Panc1 (cell line): ENCODE measurements at regions not wholly inside any gene's neighbourhood (a gene's known extent, or its start where the extent isn't known, plus 50 kb on each side); places are given as distances from the start of the nearest gene placed in this dataset.

ENCODE experiments used
- POLR2AphosphoS5 ChIP-seq: IDR thresholded peaks from 2 replicates; pipeline ENCODE4 v1.6.1; 2012; ENCODE audit warnings: mild to moderate bottlenecking, low read depth, low read length, moderate library complexity
- SIN3A ChIP-seq: IDR thresholded peaks from 2 replicates; pipeline ENCODE4 v1.6.1; 2012; ENCODE audit warnings: low read depth, mild to moderate bottlenecking, low read length, moderate library complexity, borderline replicate concordance; ENCODE audit not compliant: insufficient read depth
- TCF7L2 ChIP-seq: IDR thresholded peaks from 2 replicates; pipeline ENCODE4 v1.6.1; 2011; ENCODE audit warnings: mild to moderate bottlenecking, low read depth, low read length, inconsistent platforms
- TF ChIP-seq, protein P1 (sequence below): fragments of 450-650 bp; IDR thresholded peaks from 2 replicates; pipeline ENCODE4 v1.5.1; 2017; ENCODE audit warnings: mild to moderate bottlenecking
- TF ChIP-seq, protein P2 (sequence below), 2 experiments: IDR thresholded peaks; 2 replicates each; pipeline ENCODE4 v1.6.1; 2011 to 2012; ENCODE audit warnings: low read depth in 2 of 2, control low read depth in 1 of 2, low read length in 1 of 2, mild to moderate bottlenecking in 1 of 2, moderate library complexity in 1 of 2; ENCODE audit not compliant: insufficient read depth in 1 of 2

DNA sequence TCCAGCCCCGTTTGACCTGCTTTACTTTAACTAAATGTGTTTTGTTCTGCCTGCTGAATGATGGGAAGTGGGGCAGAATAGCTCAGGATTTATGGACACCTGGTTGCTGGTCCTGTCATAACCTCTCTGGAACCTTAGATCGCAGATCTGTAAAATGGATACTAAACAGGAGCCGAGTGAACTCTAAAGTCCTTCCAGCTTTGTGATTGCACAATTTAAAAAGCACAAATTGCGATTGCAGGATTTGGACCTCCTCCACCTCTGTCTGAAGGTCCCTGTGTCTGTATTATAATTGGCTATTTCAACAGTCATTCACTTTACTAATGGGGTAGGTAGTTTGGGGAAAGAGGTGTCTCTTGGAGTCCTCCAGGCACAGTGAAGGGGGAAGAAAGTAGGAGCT, 220.4 kb downstream of the LY86 start:
- TF ChIP-seq, protein P1, sequence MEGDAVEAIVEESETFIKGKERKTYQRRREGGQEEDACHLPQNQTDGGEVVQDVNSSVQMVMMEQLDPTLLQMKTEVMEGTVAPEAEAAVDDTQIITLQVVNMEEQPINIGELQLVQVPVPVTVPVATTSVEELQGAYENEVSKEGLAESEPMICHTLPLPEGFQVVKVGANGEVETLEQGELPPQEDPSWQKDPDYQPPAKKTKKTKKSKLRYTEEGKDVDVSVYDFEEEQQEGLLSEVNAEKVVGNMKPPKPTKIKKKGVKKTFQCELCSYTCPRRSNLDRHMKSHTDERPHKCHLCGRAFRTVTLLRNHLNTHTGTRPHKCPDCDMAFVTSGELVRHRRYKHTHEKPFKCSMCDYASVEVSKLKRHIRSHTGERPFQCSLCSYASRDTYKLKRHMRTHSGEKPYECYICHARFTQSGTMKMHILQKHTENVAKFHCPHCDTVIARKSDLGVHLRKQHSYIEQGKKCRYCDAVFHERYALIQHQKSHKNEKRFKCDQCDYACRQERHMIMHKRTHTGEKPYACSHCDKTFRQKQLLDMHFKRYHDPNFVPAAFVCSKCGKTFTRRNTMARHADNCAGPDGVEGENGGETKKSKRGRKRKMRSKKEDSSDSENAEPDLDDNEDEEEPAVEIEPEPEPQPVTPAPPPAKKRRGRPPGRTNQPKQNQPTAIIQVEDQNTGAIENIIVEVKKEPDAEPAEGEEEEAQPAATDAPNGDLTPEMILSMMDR, result no peak
- TF ChIP-seq, protein P2, sequence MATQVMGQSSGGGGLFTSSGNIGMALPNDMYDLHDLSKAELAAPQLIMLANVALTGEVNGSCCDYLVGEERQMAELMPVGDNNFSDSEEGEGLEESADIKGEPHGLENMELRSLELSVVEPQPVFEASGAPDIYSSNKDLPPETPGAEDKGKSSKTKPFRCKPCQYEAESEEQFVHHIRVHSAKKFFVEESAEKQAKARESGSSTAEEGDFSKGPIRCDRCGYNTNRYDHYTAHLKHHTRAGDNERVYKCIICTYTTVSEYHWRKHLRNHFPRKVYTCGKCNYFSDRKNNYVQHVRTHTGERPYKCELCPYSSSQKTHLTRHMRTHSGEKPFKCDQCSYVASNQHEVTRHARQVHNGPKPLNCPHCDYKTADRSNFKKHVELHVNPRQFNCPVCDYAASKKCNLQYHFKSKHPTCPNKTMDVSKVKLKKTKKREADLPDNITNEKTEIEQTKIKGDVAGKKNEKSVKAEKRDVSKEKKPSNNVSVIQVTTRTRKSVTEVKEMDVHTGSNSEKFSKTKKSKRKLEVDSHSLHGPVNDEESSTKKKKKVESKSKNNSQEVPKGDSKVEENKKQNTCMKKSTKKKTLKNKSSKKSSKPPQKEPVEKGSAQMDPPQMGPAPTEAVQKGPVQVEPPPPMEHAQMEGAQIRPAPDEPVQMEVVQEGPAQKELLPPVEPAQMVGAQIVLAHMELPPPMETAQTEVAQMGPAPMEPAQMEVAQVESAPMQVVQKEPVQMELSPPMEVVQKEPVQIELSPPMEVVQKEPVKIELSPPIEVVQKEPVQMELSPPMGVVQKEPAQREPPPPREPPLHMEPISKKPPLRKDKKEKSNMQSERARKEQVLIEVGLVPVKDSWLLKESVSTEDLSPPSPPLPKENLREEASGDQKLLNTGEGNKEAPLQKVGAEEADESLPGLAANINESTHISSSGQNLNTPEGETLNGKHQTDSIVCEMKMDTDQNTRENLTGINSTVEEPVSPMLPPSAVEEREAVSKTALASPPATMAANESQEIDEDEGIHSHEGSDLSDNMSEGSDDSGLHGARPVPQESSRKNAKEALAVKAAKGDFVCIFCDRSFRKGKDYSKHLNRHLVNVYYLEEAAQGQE (IDR thresholded peaks at IDR 0.05; ENCODE audit: insufficient read depth in 1 of 2, low read depth in 2 of 2, low read length in 1 of 2), result no peak
- TF ChIP-seq SIN3A (no peak), POLR2AphosphoS5 (no peak), TCF7L2 (no peak)
